CD4-positive, alpha-beta T cell treated with Interleukin-6 at 100 ng/mL for 8 hours (primary cell): ENCODE measurements at regions not wholly inside any gene's neighbourhood (a gene's known extent, or its start where the extent isn't known, plus 50 kb on each side); places are given as distances from the start of the nearest gene placed in this dataset.

Experiments
- DNase-seq: peaks from one replicate; pipeline ENCODE4 v3.0.0-alpha.2; 2020; ENCODE audit warnings: mixed read lengths, low spot score

DNA sequence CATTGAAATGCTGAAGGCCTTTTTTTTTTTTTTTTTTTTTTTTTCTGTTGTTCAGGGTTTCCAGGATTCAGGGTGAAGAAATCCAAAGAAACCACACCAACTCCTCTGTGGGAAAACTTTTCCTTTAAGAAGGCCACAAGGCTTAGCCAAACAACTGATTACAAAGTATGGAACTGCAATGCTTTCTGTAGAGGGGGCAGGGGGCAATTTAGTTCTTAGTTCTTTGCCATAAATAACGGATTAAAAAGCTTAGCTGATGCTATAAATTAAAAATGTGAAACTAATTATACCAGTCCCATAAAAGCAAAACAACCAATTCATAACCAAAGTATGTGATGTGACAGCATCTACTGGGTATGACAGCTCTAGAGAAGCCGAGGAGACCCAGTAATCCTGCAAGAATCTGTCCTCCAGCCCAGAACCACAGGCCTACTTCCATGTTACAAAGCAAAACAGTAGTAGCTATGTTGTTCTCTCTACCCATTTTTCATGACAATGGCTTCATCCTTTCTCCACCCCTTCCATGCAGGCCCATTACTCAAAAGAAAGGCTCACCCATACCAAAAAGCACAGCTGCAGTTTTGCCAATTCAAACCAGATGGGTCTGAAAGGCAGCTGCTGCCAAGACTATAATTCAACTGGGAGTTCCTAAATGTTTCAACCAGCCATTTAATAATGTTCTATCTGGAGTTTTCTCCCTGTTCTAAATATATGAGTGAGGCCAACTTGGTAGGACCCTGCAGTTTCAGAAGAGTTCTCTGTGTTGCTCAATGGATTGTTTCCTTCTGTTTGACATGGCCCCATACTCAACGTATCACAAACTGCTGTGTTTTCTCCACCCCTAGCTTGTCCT is 167.1 kb upstream of the ZFHX3 start:
- DNase-seq = no peak

DNA sequence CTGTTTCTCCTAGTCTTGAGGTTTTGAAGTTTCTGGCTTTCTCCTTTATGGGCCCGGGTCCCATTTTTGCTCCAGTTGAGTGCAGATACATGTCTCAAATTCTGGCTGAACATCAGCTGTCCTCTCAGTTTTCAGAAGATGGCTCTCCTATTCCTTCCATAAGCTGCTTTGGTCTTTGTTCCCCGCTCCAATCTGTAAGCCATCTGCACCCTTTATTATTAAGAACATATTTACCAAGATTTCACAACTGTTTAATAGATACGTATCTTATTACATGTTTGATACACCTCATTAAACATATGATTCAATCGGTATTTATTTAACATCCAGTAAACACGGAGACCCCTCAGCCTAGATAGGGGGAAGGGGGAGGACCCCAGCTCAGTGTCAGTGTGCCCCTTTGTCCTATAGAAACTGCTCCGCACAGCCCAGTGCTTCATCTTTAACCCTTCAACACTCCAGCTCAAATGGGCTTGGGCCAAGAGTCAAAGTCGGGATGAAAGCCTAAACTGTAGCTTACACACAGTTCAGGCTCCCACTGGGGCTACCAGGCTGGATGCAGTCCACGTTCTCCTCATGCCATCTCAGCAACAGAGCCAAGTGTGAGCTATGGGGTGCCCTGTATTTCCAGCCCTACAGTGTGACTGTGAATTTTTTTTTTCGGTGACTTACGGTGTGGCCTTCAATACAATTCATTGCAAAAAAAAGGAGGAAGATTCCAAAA is 166.0 kb upstream of the ZFHX3 start:
- DNase-seq = no peak

DNA sequence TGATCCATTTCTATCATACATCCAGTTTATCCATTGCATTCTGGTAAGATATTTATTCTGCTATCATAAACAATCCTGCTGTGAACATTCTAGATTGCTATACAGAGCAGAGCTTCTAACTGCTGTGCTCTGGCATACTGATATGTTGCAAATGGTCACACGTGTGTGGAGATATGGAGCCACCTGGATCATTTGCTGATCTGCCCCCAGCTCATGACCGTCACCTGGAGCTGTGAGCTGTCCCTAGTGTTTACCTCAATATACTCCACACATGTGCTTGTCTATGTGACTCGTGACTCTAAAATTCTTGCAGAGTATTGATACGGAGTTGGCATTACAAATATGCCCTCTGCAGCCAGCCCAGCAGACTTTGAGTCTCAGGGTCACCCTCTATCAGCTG is 164.5 kb upstream of the ZFHX3 start:
- DNase-seq = no peak

DNA sequence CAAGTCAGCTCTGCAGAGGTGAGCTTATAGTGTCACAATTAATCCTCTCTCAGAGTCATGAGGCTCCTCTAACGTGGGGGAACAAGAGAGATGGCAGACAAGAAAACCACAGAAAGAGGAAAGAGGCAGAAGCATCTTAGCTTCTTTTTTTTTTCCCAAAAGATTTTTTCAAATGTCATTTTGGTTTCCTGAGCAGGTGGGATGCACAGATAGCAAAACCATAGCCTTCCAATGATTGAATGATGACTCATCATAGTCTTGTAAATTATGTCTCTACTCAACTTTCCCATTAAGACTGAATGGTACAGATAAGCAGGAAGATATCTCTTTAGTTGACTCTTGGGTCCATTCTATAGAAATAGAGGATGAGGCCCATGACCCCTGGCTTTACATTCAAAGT is 162.8 kb upstream of the ZFHX3 start:
- DNase-seq = no peak

DNA sequence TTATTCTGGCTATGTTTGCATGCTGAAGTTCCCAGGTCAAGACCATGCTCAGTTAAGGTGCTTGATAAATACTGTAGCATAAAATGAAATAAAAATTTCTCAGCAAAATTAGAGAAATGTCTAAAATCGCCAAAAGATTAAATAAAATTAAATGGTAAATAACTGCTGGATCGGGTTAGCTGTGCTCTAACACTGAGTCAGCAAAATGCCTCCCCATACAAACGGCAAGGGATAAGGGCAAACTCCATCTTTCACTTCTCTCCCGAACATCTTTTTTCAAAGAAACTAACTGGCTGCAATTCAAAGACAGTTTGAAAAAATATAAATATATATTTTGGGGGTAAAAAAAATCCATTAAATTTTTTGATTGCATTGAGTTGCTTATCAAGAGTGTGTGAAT is 162.2 kb upstream of the ZFHX3 start:
- DNase-seq = no peak

DNA sequence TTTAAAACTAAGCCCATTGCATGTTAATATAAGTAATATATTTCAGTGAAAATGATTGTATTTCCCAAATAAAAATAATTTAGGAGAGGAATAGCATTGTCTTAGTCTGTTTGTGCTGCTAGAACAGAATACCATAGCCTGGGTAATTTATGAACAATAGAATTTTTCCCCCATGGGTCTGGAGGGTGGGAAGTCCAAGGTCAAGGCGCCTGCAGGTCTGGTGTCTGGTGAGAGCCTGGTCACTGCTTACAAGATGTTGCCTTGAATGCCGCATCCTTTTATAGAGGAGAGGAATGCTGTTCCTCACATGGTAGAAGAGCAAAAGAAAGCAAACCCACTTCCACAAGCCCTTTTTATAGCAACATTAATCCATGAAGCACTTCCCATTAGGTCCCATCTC is 161.3 kb upstream of the ZFHX3 start:
- DNase-seq = no peak

DNA sequence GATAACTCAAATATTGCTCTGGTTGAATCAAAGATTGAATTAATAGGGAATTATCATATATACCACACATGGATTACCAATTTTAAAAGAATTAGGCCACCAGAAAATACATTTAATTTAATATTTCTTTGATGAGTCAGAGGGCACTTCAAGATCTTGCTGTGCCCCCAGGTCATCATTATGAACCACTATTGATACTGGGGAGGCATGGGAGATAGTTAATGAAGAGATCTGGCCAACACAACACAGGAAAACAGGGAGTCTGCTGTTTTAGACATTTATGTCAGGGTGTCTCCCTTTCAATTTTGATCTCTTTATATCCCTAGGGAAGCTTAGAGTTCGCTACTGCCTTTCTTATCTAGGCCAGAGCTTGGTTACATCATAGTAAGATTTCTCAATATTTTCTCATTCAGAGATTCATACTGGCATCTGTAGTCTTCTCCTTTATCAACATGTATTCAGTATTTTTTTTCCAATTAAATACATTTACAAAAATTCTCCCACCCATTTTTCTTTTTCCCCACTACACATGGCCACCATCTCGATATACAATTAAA is 158.3 kb upstream of the ZFHX3 start:
- no peak for DNase-seq

DNA sequence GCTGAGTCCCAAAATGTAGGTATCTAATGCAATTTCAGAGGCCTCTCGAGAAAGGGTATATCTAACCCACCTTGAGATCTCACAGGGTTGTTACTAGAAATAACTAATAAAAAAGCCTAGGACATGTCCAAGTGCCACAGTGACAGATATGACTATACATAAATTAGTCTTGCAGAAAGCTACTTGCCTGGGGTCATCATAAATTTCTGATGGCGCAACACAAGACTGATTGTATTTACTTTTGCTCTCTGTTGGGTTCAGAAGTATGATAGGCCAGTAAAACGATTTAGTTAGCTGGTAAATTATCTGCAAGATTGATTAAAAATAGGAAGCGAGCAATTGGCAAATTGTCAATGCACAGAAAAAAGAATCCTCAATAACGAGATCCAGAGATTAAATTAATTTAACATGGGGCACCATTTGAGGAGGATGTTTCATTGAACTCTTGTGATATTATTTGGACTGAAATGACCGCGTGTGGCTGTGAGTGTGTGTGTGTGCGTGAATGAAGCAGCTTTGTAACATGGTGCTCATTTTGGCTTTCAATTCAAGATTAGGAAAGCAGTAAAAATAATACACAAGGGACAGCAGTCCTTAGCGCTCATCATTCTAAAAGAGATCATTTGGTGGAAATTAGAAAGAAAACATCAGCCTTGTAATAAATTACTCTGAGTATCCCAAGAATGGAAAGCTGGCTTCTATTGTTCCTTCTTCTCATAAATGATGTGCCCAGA is 157.4 kb upstream of the ZFHX3 start:
- no peak for DNase-seq

DNA sequence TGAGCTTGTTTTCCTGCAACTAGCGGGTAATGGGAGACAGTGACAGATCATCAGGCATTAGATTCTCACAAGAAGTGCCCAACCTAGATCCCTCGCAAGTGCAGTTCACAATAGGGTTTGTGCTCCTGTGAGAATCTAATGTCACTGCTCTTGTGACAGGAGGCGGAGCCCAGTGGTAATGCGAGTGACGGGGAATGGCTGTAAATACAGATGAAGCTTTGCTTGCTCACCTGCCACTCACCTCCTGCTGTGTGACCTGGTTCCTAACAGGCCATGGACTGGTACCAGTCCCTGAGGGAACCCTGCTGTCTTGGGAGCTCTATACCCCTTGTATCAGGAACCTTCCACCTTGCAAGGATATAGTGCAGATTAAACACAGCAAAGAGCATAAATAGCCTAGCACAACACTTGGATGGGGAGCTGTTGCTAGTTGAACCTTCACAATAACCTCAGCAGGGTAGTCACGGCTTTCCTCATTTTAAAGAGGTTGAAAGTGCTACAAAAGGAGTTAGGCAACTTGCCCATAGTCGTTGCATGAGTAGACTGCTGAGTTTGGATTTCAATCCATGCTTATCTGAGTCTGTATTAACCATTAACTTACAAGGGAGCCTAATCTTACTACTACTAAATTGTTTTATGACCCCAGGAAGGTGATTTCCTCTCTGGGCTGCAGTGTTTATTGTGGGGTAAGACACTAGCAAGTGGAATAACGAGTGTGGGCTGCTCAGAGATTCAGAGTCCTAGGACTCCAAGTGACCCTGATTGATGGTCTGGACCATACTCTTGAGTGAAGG is 156.6 kb upstream of the ZFHX3 start:
- DNase-seq = no peak

DNA sequence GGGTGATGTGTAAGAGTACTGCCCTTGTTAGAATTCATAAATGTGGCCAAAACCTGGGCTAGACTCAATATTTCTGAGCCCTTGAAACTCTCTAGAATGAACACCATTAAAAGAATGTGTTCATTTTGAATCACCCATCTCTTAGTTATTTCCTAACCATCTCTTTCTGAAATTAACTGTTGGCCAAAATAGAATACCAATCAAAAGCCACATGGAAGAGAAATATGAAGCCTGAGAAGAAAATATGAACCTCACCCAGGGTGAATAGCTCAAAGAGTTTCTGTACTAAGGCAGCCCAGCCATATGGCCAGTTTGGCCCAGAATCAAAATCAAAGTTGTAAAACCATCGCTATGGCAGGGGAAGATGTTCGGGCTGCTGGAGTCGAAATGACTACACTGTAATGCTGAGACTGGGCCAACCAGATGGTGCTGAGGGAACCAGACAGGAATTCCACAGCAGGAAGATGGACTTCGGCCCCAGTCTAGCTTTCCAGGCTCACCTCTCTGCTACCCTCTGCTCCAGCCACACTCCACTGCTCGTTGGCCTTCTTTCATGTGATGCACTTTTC is 154.3 kb upstream of the ZFHX3 start:
- DNase-seq = no peak

DNA sequence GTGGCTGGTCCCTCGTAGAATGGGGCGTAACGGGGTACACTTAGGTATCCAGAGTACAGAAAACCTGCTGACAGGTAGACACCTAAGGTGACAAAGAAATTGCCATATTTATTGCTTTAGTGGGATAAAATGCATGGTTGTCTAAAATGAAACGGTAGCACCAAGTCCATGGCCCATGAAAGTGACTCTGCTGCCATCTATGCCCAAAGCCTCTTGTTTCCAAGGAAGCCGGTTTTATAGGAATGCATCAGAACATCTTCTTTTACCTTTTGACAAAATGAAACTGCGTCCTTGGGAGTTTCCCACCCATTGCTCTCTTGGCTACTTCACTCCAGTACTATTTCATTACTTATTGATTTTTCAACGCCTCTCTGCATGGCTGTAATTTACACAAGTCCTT is 151.3 kb upstream of the ZFHX3 start:
- no peak for DNase-seq

DNA sequence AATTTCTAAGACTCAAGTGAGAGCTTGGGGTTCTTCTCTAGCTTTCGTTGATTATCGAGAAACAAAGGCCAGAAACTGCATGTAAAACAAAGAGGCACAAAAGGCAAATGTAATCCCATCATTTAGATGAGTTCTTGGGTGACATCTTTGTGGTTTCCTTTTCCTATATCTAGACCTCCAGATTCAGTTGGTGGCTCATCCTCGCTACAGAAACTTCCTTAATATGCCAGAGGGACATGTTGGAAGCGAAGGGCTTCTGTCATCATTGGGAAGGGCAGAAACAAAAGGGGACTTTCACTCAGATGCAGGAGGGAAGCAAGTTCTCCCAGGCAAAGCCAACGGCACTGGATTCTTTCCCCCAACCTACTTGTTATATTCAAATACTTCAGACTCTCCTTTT is 150.6 kb upstream of the ZFHX3 start:
- no peak for DNase-seq

DNA sequence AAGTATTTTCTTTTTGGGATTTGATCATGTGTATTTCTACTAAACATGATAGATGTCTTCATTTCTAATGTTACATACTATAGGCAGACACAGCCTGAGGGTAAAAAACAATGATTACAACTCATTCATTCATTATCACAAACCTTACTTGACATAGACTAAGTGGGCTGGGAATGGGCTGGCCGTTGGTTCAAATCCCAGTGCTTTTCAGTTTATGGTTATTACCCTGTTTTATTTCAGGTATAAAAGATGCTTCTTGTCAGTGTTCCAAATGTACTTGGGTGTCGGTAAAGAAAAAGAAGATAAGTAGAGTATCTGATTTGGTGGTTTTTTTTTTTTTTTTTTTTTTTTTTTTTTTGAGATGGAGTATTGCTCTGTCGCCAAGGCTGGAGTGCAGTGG is 149.7 kb upstream of the ZFHX3 start:
- no peak for DNase-seq

DNA sequence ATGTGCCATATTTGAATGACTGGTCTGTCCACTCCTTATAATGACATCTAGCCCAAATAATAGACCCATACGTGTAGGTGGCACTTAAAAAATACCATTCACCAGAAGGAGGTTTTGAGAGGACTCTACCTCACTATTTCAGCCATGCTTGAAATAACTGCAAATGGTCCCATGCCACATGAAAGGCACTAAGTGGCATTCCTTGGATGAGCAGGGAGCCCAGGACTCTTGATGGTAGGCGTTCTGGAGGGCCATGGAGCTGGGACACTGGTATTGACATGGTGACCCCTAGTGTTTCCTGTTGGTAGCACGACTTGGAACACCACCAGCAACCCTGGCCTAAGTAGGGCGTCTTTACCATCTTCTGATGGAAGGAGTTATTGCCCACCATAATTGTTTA is 148.7 kb upstream of the ZFHX3 start:
- DNase-seq = peak; percentile 8

DNA sequence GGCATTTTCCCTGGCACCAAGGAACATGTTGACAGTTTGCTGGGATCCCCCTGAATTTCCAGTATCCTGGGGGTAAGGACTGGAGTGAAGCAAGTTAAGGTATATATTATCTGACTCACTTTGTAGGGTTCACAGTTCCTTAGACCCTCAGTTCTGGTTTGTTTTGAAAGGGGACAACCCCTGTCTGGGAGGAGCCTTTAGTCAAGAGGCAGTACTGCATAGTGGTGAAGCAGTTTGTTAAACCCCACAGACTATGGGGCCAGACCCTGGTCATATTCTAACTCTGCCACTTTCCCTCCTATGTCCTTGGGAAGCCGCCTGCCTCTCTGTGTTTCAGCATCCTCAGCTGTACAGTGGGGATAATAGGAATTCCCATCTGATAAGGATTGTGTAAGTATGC is 145.5 kb upstream of the ZFHX3 start:
- no peak for DNase-seq

DNA sequence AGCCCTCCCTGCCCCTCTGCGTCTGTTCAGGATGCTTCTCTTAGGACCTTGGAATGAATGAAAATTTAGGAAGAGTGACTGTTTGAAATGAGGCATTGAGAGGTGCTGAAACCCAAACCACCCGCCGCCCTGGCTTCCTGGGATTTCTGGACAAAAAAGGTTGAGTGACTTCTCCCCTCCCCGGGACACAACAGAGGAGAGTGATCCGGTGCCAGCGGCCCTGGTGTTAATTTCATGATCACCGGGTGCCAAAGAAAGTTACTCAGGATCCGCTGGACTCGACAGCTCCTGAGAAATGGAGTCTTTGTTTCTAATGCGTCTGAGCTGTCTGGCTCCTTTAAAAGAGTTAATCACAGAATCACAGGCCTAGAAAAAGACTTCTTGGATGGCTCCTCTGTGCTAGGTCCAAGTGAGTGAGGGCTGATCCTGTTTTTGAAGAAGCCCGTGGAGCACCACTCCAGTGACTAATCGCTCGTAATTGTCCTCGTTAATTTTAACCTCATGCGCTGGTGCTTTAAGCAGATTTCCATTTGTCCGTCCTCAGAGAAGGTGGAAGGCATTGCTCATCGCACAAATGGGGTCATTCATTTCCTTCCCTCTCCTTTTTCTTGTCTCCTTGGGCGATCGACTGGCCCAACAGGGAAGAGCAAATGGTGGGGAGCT is 144.4 kb upstream of the ZFHX3 start:
- no peak for DNase-seq

DNA sequence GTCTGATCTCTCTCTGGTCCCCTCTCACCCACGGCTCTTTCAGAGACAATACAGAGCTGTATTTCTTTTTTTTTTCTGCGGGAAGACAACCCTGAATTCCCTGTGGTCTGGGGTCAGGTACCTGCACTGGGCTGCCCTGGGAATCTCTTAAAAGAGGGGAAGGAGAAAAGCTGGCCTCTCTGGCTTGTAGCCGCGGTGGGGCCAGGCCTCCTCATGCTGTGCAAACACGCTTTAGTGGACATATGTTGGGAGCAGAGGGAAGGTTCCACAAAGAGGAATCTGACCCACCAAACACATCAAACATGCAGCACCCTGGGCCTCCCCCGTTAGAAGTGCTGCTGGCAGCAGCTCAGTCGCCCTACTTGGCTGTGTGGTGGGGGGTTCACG is 143.7 kb upstream of the ZFHX3 start:
- no peak for DNase-seq

DNA sequence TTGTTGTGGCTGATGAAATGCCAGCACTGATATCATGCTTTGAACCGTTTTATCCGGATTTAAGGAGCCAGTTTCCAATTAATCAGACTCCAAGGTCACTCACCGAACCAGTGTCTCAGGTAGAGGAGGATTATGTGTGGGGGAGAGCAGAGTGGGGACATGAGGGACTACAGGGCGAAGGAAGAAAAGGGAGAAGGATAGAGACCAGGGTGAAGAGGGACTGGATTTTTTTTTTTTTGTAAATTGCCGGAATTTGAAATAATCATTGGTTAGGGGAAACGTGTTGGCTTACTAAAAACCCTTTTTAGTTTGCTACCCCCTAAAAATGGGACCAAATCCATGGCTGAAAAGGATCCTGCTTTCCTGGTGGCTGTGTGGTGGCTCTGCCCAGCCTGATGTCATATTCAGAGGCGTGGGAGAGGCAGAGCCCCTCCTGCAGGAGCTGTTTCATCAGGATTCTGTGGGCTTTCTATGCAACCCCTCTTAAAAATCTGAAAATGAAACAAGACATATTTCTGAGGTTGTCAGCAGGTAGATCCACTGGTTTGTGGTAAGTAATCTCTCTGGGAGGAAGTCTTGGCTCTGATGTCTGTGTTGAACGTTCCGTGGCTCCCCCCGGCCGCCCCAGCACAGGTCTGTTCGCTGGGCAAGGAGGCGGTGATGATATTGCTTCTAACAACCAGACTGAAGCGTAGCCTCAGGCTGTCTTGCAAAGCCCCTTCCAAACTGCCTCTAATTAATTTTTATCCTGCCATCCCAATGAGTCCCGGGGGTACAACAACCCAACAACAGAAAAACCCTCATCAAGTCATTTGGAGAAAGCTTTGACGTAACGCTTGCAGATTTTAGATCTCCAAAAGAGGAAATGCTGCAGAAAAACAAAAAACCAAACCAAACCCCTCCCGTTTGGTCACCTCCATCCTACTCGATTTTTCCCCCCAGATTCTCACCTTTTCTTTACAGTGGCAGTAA is 143.0 kb upstream of the ZFHX3 start:
- DNase-seq = no peak

DNA sequence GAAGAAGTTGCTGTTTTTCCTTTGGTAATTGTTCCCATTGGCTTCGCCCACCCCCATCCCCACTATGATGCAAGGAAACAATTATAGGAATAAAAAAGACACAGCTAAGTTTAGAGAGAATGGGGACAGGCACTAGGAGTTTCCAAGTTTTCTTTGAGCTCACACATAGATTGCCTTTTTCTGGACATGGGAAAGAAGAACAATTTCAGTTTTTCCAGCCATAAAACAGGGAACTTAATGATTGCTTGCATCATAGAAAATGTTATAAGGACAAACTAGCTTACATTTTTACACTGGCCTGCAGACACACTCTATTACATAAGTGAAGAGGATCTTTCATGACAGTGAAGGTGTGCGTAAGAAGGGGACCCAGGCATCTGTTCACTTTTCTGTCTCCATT is 142.3 kb upstream of the ZFHX3 start:
- DNase-seq = no peak

DNA sequence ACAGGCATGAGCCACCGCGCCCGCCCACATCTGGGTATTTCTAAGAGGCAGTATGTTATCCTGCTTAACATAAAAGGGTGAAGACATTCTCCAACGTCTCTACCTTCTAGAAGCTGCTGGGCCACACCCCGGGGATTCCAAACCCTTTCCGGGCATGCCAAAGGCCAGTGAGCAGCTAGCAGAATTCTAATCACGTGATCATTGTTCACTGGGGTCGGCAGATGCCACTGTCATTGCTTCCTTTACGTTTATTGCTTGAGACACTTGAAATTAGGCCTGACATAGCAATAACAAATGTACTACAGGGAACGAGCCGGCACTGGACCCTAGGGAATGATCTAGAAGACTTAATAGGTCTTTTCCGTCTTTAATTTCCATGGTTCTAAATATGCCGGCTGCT is 141.2 kb upstream of the ZFHX3 start:
- no peak for DNase-seq
